ENCODE measurements at regions not wholly inside any gene's neighbourhood (a gene's known extent, or its start where the extent isn't known, plus 50 kb on each side); places are given as distances from the start of the nearest gene placed in this dataset.

- no peaks in the 10 kb centered on the region for H3K4me1 ChIP-seq (ENCODE audit: control insufficient read depth, insufficient read depth, low read length)
- H3K36me3 ChIP-seq (ENCODE audit: control insufficient read depth, insufficient read depth, low read length), result no peaks in the 10 kb centered on the region
- Mint-ChIP-seq H3K4me3 (no peak overlapping the region), H3K27ac (no peak overlapping the region), H3K4me1 (peaks cover under 1% of the 10 kb centered on the region), H3K27me3 (ENCODE audit: insufficient read depth) (no peaks in the 10 kb centered on the region), H3K36me3 (ENCODE audit: low read depth) (peaks cover 2% of the 10 kb centered on the region), H3K9me3 (peaks cover 34% of the 10 kb centered on the region)
- WGBS, 2 experiments (ENCODE audit: insufficient coverage in 1 of 2, insufficient read length in 1 of 2), result 93 to 100% methylated on average over 1 of the region's 1 CpG
- no peak overlapping the region for H3K4me3 ChIP-seq (ENCODE audit: low read length)
- no peak for DNase-seq
- no peak overlapping the region for H3K9ac ChIP-seq (ENCODE audit: extremely low read depth, low read length, poor library complexity, severe bottlenecking)
- no peaks in the 10 kb centered on the region for H3K27me3 ChIP-seq (ENCODE audit: control insufficient read depth, insufficient read depth, low read length, poor library complexity, severe bottlenecking)
- H3K27ac ChIP-seq (ENCODE audit: low read depth, low read length), result no peak overlapping the region
- no peak for TF ChIP-seq CTCF (conservative IDR thresholded peaks at IDR 0.05)
- H3K9me3 ChIP-seq (ENCODE audit: control insufficient read depth, low read length), result peaks cover 8% of the 10 kb centered on the region
Observed at GRCh38 chr3:5663601-5664000, 476.1 kb downstream of the EDEM1 start.

GRCh38 chr3:5666455-5666854, 478.9 kb downstream of the EDEM1 start:
- H3K27me3 ChIP-seq (ENCODE audit: control insufficient read depth, insufficient read depth, low read length, poor library complexity, severe bottlenecking), result no peaks in the 10 kb centered on the region
- H3K27me3 Mint-ChIP-seq (ENCODE audit: insufficient read depth), result no peaks in the 10 kb centered on the region
- DNase-seq, result no peak
- H3K4me3 Mint-ChIP-seq, result no peak overlapping the region
- peaks cover 7% of the 10 kb centered on the region for H3K4me1 Mint-ChIP-seq
- peaks cover 27% of the 10 kb centered on the region for H3K9me3 Mint-ChIP-seq
- WGBS, 2 experiments (ENCODE audit: insufficient coverage in 1 of 2, insufficient read length in 1 of 2), result 70 to 90% methylated on average over 2 to 4 of the region's 4 CpGs
- peaks cover 2% of the 10 kb centered on the region for H3K36me3 Mint-ChIP-seq (ENCODE audit: low read depth)
- no peak for TF ChIP-seq CTCF (conservative IDR thresholded peaks at IDR 0.05)
- no peaks in the 10 kb centered on the region for H3K36me3 ChIP-seq (ENCODE audit: control insufficient read depth, insufficient read depth, low read length)
- peaks cover 8% of the 10 kb centered on the region for H3K9me3 ChIP-seq (ENCODE audit: control insufficient read depth, low read length)
- no peak overlapping the region for H3K4me3 ChIP-seq (ENCODE audit: low read length)
- H3K9ac ChIP-seq (ENCODE audit: extremely low read depth, low read length, poor library complexity, severe bottlenecking), result no peak overlapping the region
- no peak overlapping the region for H3K27ac ChIP-seq (ENCODE audit: low read depth, low read length)
- H3K27ac Mint-ChIP-seq, result no peak overlapping the region
- no peaks in the 10 kb centered on the region for H3K4me1 ChIP-seq (ENCODE audit: control insufficient read depth, insufficient read depth, low read length)

GRCh38 chr3:5673521-5673920, 486.0 kb downstream of the EDEM1 start:
- DNase-seq, result no peak
- Histone ChIP-seq H3K27me3 (ENCODE audit: control insufficient read depth, insufficient read depth, low read length, poor library complexity, severe bottlenecking) (no peaks in the 10 kb centered on the region), H3K9me3 (ENCODE audit: control insufficient read depth, low read length) (no peaks in the 10 kb centered on the region), H3K27ac (ENCODE audit: low read depth, low read length) (no peak overlapping the region), H3K4me3 (ENCODE audit: low read length) (no peak overlapping the region), H3K36me3 (ENCODE audit: control insufficient read depth, insufficient read depth, low read length) (no peaks in the 10 kb centered on the region), H3K4me1 (ENCODE audit: control insufficient read depth, insufficient read depth, low read length) (no peaks in the 10 kb centered on the region), H3K9ac (ENCODE audit: extremely low read depth, low read length, poor library complexity, severe bottlenecking) (no peak overlapping the region)
- no peak overlapping the region for H3K4me3 Mint-ChIP-seq
- WGBS, 2 experiments (ENCODE audit: insufficient coverage in 1 of 2, insufficient read length in 1 of 2), result 91% methylated on average over 3 of the region's 3 CpGs; no CpG with 5 or more reads in 1 of the 2 experiments
- no peak for TF ChIP-seq CTCF (conservative IDR thresholded peaks at IDR 0.05)
- H3K27me3 Mint-ChIP-seq (ENCODE audit: insufficient read depth), result no peaks in the 10 kb centered on the region
- no peak overlapping the region for H3K27ac Mint-ChIP-seq
- H3K4me1 Mint-ChIP-seq, result peaks cover 7% of the 10 kb centered on the region
- no peaks in the 10 kb centered on the region for H3K36me3 Mint-ChIP-seq (ENCODE audit: low read depth)
- H3K9me3 Mint-ChIP-seq, result no peaks in the 10 kb centered on the region

All from endodermal cell (in vitro differentiated cells).